HepG2 (cell line): ENCODE measurements at regions not wholly inside any gene's neighbourhood (a gene's known extent, or its start where the extent isn't known, plus 50 kb on each side); places are given as distances from the start of the nearest gene placed in this dataset.

Experiments used
- ATAC-seq: fragments of 200-7000 bp; cut with Tn5 transposase; 3 replicates; pipeline ENCODE4 v1.9.1; 2020; ENCODE audit warnings: mild to moderate bottlenecking, moderate library complexity
- BruUV-seq: library from RNA; stranded (reverse); fragments of 400-500 nt; replicated peaks from 2 replicates; lab custom pipeline; 2021; lab: Mats Ljungman, UMichigan
- CTCF ChIA-PET: fragments of 300-600 bp; formaldehyde crosslinking; extraction: SDS; loops from one replicate; lab custom pipeline; 2021; ENCODE audit warnings: low total read pairs, inconsistent platforms, low intra/inter-chr PET ratio; lab: Yijun Ruan, JAX
- POLR2A ChIA-PET: fragments of 350-600 bp; sonication (Branson Sonifier 250); formaldehyde crosslinking; loops from one replicate; lab custom pipeline; 2020; ENCODE audit warnings: antibody characterized with exemption, inconsistent platforms; lab: Yijun Ruan, JAX
- DNase-seq: peaks from one replicate; pipeline ENCODE4 v3.0.0-alpha.2; 2015; ENCODE audit warnings: low spot score
- FAIRE-seq: peaks from 3 replicates; lab custom pipeline; 2011; peaks lifted over from hg19 to GRCh38; lab: Jason Lieb, UNC
- H2AFZ ChIP-seq: one replicate; pipeline ENCODE4 v1.6.1; 2011; ENCODE audit warnings: low read length, inconsistent platforms
- H3K27ac ChIP-seq: fragments of 300-600 bp; 3 replicates; pipeline ENCODE4 v1.8.0; 2011; ENCODE audit warnings: mixed run types, mild to moderate bottlenecking, mixed read lengths, low read length, inconsistent platforms; ENCODE audit not compliant: insufficient read depth; ENCODE audit errors: extremely low read length
- H3K27me3 ChIP-seq, 2 experiments: fragments of 200-600 bp in 1 of 2; 2 replicates in 1 of 2; 3 replicates in 1 of 2; pipeline versions ENCODE4 v1.6.0 to v1.8.0; 2011; ENCODE audit warnings: low read length in 2 of 2, mild to moderate bottlenecking in 2 of 2, moderate library complexity in 2 of 2, inconsistent platforms in 1 of 2; ENCODE audit not compliant: insufficient read depth in 2 of 2, control insufficient read depth in 1 of 2
- H3K36me3 ChIP-seq, 2 experiments: fragments of 200-600 bp in 1 of 2; replicated peaks in 1 of 2; 2 replicates in 1 of 2; 3 replicates in 1 of 2; pipeline versions ENCODE4 v1.5.1 to v1.8.0; 2011; ENCODE audit warnings: low read length in 2 of 2, inconsistent platforms in 1 of 2; ENCODE audit not compliant: insufficient read depth in 2 of 2, control insufficient read depth in 1 of 2
- H3K4me1 ChIP-seq: 2 replicates; pipeline ENCODE4 v1.5.1; 2012; ENCODE audit warnings: low read length, inconsistent platforms; ENCODE audit not compliant: insufficient read depth
- H3K4me2 ChIP-seq: 2 replicates; pipeline ENCODE4 v1.6.0; 2011; ENCODE audit warnings: low read depth, low read length, inconsistent platforms
- H3K4me3 ChIP-seq, 3 experiments: fragments of 200-600 bp in 1 of 3; sonication (generic), shearing (Covaris generic) in 1 of 3; replicated peaks in 1 of 3; 2 replicates each; pipeline ENCODE4 v1.5.1; 2011 to 2016; ENCODE audit warnings: low read length in 3 of 3, inconsistent platforms in 2 of 3, low read depth in 2 of 3, mild to moderate bottlenecking in 2 of 3, control low read depth in 1 of 3, mixed read lengths in 1 of 3; ENCODE audit not compliant: insufficient read depth in 1 of 3
- H3K79me2 ChIP-seq: one replicate; pipeline ENCODE4 v1.6.1; 2011; ENCODE audit warnings: low read length, inconsistent platforms; ENCODE audit not compliant: insufficient read depth
- H3K9ac ChIP-seq: 2 replicates; pipeline ENCODE4 v1.6.0; 2011; ENCODE audit warnings: mild to moderate bottlenecking, low read depth, low read length, inconsistent platforms; ENCODE audit not compliant: insufficient read depth
- H3K9me3 ChIP-seq: 2 replicates; pipeline ENCODE4 v1.5.1; 2012; ENCODE audit warnings: mild to moderate bottlenecking, low read length
- H4K20me1 ChIP-seq: 2 replicates; pipeline ENCODE4 v1.6.0; 2011; ENCODE audit warnings: inconsistent platforms, mild to moderate bottlenecking, low read length, moderate library complexity; ENCODE audit not compliant: insufficient read depth
- ARID4A ChIP-seq: sonication (generic); formaldehyde crosslinking; IDR thresholded peaks from 2 replicates; pipeline ENCODE4 v1.5.0; 2020; ENCODE audit warnings: mild to moderate bottlenecking, missing genetic modification reagents, borderline replicate concordance
- ATRX ChIP-seq: sonication (generic); formaldehyde crosslinking; IDR thresholded peaks from 2 replicates; pipeline ENCODE4 v1.4.0; 2020; ENCODE audit warnings: missing genetic modification reagents, borderline replicate concordance
- FOSL2 ChIP-seq: sonication (generic); formaldehyde crosslinking; IDR thresholded peaks from 2 replicates; pipeline ENCODE4 v1.4.0; 2020; ENCODE audit warnings: missing genetic modification reagents
- FOXK1 ChIP-seq: sonication (generic); formaldehyde crosslinking; IDR thresholded peaks from 2 replicates; pipeline ENCODE4 v1.4.0; 2020; ENCODE audit warnings: low read depth, missing genetic modification reagents, borderline replicate concordance
- GATAD2A ChIP-seq: IDR thresholded peaks from 2 replicates; pipeline ENCODE4 v1.6.1; 2016
- GMEB1 ChIP-seq: sonication (generic); formaldehyde crosslinking; IDR thresholded peaks from 2 replicates; pipeline ENCODE4 v1.5.1; 2020; ENCODE audit warnings: missing genetic modification reagents, mild to moderate bottlenecking, borderline replicate concordance
- KMT2B ChIP-seq: IDR thresholded peaks from 2 replicates; pipeline ENCODE4 v1.6.1; 2016; ENCODE audit warnings: missing genetic modification reagents, missing compliant biosample characterization
- MBNL3 ChIP-seq: fragments of 250-450 bp; sonication (Bioruptor Pico); conservative IDR thresholded peaks from 2 replicates; pipeline ENCODE4 v1.8.0; 2022; ENCODE audit warnings: mild to moderate bottlenecking, inconsistent platforms
- PITX1 ChIP-seq: sonication (generic); formaldehyde crosslinking; IDR thresholded peaks from 2 replicates; pipeline ENCODE4 v1.5.1; 2020; ENCODE audit warnings: mild to moderate bottlenecking, missing genetic modification reagents
- THAP7 ChIP-seq: sonication (generic); formaldehyde crosslinking; IDR thresholded peaks from 2 replicates; pipeline ENCODE4 v1.8.1; 2023; ENCODE audit warnings: mild to moderate bottlenecking, missing genetic modification reagents
- ZNF34 ChIP-seq: sonication (generic); formaldehyde crosslinking; IDR thresholded peaks from 2 replicates; pipeline ENCODE4 v1.4.0; 2020; ENCODE audit warnings: mild to moderate bottlenecking, missing genetic modification reagents, borderline replicate concordance
- ZNF362 ChIP-seq: sonication (generic); formaldehyde crosslinking; IDR thresholded peaks from 2 replicates; pipeline ENCODE4 v1.4.0; 2020; ENCODE audit warnings: missing genetic modification reagents, mild to moderate bottlenecking, borderline replicate concordance
- ZNF547 ChIP-seq: sonication (generic); formaldehyde crosslinking; IDR thresholded peaks from 2 replicates; pipeline ENCODE4 v1.5.1; 2020; ENCODE audit warnings: mild to moderate bottlenecking, missing genetic modification reagents
- WGBS: methylation state at CpG from one replicate; pipeline ENCODE4 v1.1.6; 2017; ENCODE audit warnings: low lambda C conversion rate; 5-methylcytosine and 5-hydroxymethylcytosine counted together
- in situ Hi-C: cut with HindIII; loops from 2 replicates; pipeline ENCODE4 v1.10.0; 2017; ENCODE audit warnings: low pct_unique_long_range_greater_than_20kb; ENCODE audit not compliant: extremely low pct_ligation_motif_present
- intact Hi-C: fragments of 100-400 bp; cut with micrococcal nuclease; formaldehyde crosslinking; loops from one replicate; pipeline ENCODE4 v1.10.0; 2022; ENCODE audit not compliant: unreplicated experiment

- TF ChIP-seq THAP7 (CRISPR knock-in tag) (no peak), ARID4A (CRISPR knock-in tag) (no peak), ZNF34 (CRISPR knock-in tag) (no peak), MBNL3 (CRISPR knock-in tag) (no peak), PITX1 (CRISPR knock-in tag) (no peak)
Measured at GRCh38 chr11:10982704-10983510, 125.1 kb upstream of the ZBED5 start (continued).

GRCh38 chr11:10979529-10979928 is 121.7 kb upstream of the ZBED5 start:
- H3K79me2 ChIP-seq = no peaks in the 10 kb centered on the region
- DNase-seq (no peak), ATAC-seq (no peak), FAIRE-seq (no peak)
- no peak overlapping the region for H3K27ac ChIP-seq
- BruUV-seq = no TSS peak
- in situ Hi-C loops = no loop called here
- no peak overlapping the region for H3K9ac ChIP-seq
- no peak overlapping the region for H3K4me2 ChIP-seq
- no peaks in the 10 kb centered on the region for H3K9me3 ChIP-seq
- H2AFZ ChIP-seq = no peak overlapping the region
- 1% methylated on average over 3 of the region's 3 CpGs for WGBS
- H4K20me1 ChIP-seq = no peaks in the 10 kb centered on the region
- intact Hi-C loops = no loop called here
- H3K27me3 ChIP-seq = peaks cover 0 to 29% of the 10 kb centered on the region in 2 experiments; a peak in 3 of 5 replicates
- CTCF ChIA-PET = no interaction called here
- POLR2A ChIA-PET = no interaction called here
- H3K36me3 ChIP-seq = no peaks in the 10 kb centered on the region
- no peak overlapping the region for H3K4me3 ChIP-seq
- H3K4me1 ChIP-seq = no peaks in the 10 kb centered on the region
- TF ChIP-seq ZNF547 (CRISPR knock-in tag) (no peak), FOSL2 (no peak), GMEB1 (CRISPR knock-in tag) (no peak), GATAD2A (CRISPR knock-in tag) (no peak), ZNF362 (CRISPR knock-in tag) (no peak), ATRX (CRISPR knock-in tag) (no peak), KMT2B (CRISPR knock-in tag) (no peak), FOXK1 (CRISPR knock-in tag) (no peak)
